ENCODE measurements at regions not wholly inside any gene's neighbourhood (a gene's known extent, or its start where the extent isn't known, plus 50 kb on each side); places are given as distances from the start of the nearest gene placed in this dataset.

GRCh38 chr1:239914751-239915231 is 176.9 kb upstream of the FMN2 start:
- TF ChIP-seq CTCF (conservative IDR thresholded peaks at IDR 0.05; ENCODE audit: low read depth, low read length) (no peak), EZH2 (IDR thresholded peaks at IDR 0.05; ENCODE audit: borderline replicate concordance, low read depth, low read length, poor library complexity, severe bottlenecking) (no peak)
